Right renal pelvis (tissue), 4 donors: ENCODE measurements at regions not wholly inside any gene's neighbourhood (a gene's known extent, or its start where the extent isn't known, plus 50 kb on each side); places are given as distances from the start of the nearest gene placed in this dataset.

Experiments used
- DNase-seq, 4 donors: peaks; one replicate each; pipeline ENCODE4 v3.0.0-alpha.2; 2013; ENCODE audit warnings: low read depth in 4 of 4, low spot score in 3 of 4, missing footprints in 1 of 4

GRCh38 chr6:48199499-48199898 is 88.5 kb upstream of the PTCHD4 start:
- no peak for DNase-seq

DNA sequence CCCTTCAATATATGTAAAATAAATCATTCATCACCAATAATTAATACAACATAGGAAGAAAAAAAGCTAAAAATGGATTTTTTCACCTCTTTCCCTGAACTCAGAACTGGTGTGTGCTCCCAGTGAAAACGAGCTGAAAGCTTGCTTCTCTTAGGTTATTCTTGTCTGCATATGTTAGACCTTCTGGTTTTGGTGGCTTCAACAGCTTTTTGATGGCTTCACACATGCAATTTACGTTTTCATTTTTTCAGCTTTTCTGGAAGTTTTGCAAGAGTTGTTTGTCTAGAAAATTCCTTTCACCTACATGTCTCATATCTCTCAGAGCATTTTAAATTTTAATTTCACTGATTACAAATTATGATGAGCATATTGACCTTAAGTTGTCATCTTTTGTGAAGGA is 86.9 kb upstream of the PTCHD4 start:
- no peak for DNase-seq

- DNase-seq, result no peak
These were observed 83.7 kb upstream of the PTCHD4 start for GRCh38 chr6:48194596-48195295.

DNA sequence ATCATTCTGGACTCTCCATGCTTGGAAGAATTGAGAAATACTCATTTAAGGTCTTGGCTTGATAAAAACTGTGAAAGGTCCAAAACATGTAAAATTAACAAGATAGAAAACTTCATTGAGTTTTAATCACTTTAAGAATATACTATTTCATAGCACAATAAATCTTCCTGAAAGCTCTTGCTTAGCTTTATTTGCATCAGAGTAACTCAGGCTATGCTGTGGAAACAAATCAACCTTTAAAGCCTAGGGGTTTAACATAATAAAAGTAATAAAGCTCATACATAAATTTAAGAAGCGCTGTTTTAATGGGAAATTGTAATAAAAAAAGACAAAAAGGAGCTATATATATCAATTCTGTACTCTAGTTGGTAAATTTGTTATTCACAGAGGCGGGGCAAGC is 77.2 kb upstream of the PTCHD4 start:
- no peak for DNase-seq

DNA sequence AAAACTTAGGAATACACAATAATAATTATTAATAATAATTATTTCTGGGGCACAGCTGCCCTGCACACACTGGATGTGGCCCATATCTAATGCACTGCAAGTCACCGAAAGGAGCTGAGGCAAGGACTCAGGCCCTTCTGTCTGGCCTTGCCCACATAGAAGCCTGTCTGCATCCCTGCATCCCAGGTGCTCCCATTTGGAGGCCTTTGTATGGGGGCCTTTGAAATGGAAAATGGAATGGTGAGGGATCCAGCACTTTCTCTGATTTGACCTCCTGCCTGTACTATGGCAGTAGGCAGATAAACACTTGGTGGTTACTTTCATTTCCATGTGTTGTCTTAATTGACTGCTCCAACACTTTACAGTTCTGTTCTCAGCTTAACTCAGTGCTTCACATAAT is 75.7 kb upstream of the PTCHD4 start:
- no peak for DNase-seq

DNA sequence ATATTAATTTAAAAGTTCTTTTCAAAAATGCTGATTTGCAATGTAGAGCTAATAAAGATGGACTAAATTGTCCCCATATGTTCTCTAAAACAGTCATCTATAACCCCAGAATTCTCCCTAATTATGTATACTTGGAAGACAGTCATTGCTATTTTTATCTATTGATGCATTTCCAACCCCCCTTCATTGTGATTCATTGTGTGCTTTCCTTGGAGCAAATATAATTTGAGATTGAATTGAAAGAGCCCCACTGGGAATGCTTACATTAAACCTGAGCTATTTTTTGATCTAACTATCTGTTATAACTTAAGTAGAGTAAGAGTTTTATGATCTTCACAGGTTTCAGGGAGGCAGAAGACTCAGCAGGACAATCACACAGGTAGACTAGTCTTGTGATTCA is 73.7 kb upstream of the PTCHD4 start:
- no peak for DNase-seq

GRCh38 chr6:48183811-48184605 is 73.0 kb upstream of the PTCHD4 start:
- DNase-seq, result no peak

GRCh38 chr6:48183178-48183577 is 72.2 kb upstream of the PTCHD4 start:
- DNase-seq, result no peak

DNA sequence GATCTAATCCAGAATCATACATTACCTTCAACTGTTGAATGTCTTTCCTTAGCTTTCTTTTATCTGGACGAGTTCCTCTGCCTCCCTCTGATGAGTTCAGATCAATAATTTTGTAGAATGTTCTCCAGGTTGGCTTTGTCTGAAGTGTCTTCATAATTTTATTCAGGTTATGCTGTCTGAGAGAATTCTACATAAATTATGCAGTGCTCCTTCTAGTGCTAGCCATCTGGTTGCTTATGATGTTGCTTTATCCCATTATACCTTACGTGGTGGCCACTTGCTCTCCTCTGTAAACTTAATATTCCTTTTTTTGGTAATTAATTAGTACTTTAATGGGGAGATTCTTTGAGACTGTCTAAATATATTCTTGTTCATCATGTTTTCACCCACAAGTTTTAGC is 67.7 kb upstream of the PTCHD4 start:
- DNase-seq, result no peak

- no peak for DNase-seq
These were observed 66.8 kb upstream of the PTCHD4 start for GRCh38 chr6:48177786-48178185.

GRCh38 chr6:48176645-48177308 is 65.8 kb upstream of the PTCHD4 start:
- DNase-seq, result no peak

- DNase-seq, result no peak
These were observed 58.6 kb upstream of the PTCHD4 start for GRCh38 chr6:48169635-48170034.
